Epidermal melanocyte (primary cell): ENCODE measurements at regions not wholly inside any gene's neighbourhood (a gene's known extent, or its start where the extent isn't known, plus 50 kb on each side); places are given as distances from the start of the nearest gene placed in this dataset.

Source experiments
- DNase-seq: peaks from one replicate; pipeline ENCODE4 v3.0.0; 2011; ENCODE audit warnings: low spot score; ENCODE audit not compliant: insufficient read length

DNA sequence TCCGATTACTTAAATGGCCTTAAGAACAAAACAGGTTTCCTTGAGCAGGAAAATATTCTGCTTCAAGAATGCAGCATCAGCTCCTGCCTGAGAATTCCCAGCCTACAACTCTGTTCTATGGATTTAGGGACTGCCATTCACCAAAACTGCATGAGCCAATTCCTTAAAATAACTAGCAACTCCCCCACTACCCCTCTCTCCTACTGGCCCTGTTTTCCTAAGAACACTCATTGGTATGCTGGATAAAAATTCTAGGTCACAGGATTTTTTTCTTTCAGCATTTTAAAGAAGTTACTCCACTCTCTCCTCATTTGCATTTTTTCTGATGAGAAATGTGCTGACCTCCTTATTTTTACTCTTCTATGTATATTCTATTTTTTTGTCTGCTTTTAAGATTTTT lies 347.1 kb downstream of the IDS start:
- DNase-seq: no peak

DNA sequence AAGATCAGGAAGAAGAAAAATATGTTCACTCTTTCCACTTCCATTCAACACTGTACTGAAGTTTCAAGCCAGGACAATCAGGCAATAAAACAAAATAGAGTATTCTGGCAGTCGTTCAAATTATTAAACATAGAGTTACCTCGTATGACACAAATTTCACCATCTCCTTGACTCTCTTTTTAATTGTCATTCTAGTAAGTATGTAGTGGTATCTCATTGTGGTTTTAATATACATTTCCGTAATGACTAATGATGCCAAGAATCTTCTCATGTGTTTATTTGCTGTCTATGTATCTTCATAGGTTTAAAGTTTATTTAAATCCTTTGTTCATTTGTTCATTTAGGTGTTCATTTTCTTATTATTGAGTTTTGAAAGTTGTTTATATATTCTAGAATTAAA lies 352.2 kb downstream of the IDS start:
- DNase-seq: no peak

DNA sequence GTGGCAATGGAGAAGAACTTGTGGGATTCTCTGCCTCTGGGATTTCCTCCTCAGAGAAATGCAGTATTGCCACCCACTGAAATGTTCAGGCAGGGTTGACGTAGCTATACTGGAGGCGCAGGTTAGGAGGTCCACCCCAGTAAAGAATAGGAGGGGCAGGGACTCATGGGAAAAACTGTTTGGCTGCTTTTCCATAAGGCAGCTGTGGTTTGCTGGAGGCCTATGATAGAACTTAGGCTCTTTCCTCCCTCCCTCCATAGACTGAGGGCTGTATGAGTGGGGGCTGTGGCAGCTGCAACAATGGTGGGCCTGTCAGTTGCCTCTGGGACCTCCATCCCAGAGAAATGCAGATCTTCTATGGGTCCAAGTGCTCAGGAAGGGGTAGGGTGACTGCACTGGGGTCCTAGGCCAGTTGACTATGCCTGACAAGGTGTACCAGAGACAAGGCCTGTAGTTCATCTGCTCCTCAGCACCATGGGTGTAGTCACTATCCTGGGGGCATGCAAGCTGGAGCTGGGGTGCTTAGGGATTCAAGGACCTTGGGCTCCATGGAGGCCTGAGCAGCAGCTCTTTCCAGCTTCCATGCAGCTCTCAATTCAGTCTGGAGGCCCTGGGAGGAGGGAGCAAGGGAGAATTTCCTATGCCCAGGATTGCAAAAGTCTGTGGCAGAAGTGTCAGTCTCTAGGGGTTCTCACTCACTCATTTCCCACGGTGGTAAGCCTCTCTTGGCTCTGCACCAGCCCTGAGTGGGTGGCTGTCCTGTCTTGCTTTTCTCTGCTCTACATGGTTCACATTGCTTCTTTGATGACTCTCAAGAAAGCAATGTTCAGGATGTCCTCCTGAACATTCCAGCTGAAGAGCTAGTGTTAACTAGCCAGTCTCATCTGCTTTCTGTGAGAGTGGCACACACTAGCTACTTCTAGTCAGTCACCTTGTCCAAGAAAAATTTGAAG lies 353.0 kb downstream of the IDS start:
- DNase-seq: no peak

DNA sequence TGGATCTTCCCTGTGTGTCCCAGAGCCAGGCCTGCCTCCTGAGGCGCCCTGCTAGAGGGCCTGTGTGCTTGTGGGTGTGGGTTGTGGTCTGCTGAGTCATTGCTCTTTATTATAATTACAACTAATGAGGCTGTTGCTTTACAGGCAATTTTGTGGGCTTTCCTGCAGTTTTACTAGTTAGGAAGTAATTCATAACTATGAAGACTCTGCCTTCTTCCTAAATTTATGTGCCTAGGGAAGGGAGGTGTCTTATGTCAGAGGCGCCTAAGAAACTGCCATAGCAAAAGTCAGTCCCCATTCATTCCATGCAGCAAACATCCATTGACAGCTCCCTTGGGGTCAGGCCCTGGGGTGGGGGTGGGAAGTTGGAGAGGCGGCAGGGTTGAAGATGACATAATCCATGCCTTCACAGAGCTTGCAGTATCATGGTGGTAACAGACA lies 359.2 kb downstream of the IDS start:
- DNase-seq: no peak

DNA sequence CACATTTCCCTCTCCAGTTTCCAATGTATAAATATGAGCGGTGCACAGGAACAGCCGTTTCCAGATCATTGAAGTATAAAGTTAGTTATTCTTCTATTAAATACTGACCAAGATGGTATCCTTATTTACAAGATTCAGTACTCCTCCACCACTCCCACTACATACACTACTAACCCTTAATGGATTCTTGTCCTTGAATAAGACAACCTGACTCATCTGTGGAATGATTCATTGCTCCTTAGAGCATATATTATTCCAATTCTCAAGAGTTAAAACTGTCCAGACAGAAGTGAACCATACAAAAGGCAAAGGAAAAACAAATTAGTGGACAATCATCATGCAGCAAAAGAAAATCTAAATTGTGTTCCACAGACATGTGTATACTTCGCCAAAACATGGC lies 373.3 kb downstream of the IDS start:
- DNase-seq: no peak

DNA sequence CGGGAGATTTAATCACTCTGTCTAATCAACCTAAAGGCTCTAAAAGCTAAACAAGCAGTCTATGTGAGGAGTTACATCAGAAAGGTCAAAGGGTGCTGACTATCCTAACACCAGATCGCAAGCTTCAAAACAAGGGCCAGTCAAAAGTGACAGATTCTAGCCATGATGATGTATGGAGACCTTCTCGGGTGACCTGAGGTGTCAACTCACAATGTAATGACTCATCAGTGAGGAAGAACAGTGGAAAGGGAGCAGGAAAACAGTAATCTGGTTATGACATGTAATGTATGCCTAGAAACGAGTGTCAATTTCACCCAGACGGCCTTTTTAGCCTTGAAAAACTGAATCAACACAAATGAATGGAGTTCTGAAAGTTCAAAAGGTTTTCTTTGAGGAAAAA lies 375.3 kb downstream of the IDS start:
- no peak for DNase-seq

DNA sequence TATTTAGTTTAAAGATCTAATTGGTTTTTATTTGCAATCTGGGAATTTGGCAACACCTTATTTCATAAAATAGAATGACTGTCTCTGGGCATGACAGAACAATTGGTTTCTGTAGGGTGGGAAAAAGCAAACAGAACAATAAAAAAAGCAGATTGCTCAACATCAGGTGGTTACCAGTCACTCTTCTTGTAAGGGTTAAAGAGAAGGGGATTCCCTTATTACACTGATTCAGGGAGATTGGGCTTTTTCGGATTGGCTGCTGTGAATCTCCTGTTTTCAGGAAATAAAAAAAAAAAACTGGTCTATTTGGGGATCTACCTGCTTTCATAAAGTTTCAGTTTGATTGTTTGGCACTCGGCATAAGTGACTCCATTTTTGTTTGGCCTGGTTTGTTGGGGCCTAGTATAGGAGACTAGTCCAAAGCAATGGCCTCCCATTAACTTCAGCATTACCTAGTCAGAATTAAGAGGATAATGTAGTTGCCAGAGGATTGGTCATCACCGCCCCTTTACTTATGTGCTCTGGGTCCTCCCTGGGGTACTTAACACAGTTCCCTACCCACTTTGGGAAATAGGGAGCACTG lies 380.5 kb downstream of the IDS start:
- DNase-seq: no peak

DNA sequence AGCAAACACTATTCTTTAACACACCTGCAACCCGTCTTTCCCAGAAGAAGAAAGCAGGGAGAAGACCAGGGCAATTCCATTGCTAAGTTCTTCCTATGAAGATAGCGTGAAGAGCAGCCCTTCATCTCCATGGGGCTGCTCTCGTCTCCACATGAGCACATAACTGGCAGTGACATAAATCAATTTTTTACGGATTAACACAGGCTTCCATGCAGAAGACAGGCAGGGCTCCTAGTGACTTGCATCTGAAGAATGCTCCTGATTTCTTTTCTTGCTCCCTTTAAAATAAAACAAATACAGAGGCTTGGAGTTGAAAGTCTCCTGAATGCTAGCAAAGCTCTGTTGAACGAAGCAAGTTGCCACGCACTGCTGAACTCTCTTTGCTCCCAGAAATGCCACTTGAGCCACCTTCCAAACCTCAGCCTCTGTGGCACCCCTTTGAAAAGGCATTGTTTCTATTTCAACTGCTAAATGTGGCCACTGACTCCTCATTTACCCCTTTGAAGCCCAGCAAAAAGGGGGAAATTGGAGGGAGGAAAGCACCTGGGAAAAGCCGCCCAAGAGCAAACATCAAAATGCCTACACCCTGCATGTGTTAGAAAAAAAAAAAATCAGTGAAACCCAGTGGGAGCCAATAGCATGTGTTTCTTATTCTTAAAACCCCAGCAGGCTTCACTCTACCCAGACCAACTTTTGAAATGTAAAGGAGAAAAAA lies 383.7 kb downstream of the IDS start:
- DNase-seq: no peak

DNA sequence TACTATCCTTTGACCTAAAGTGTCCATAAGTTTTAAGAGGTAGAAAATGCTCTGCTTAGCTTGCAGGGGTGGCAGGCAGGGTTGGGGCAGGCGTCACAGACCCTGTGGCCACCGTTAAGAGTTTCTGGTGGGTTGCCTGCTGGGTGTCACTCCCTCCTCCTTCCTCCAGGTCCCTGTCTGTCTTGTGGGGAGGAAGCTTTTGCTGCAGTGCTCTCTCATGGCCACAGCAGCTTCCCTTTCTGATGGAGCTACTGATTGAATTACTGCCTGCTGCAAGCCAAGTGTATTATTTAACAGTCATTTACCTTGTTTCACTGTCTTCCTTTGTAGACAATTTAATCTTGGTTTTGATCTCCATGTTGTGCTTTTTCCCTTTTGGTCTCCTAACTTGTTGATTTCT lies 384.6 kb downstream of the IDS start:
- no peak for DNase-seq

DNA sequence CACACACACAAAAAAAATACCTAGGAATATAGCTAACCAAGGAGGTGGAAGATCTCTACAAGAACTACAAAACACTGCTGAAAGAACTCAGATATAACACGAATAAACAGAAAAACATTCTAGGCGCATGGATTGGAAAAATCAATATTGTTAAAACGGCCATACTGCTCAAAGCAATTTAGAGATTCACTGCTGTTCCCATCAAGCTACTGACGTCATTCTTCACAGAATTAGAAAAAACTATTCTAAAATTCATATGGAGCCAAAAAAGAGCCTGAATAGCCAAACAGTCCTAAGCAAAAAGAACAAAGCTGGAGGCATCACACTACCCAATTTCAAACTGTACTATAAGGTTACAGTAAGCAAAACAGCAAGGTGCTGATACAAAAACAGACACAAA lies 390.2 kb downstream of the IDS start:
- no peak for DNase-seq

DNA sequence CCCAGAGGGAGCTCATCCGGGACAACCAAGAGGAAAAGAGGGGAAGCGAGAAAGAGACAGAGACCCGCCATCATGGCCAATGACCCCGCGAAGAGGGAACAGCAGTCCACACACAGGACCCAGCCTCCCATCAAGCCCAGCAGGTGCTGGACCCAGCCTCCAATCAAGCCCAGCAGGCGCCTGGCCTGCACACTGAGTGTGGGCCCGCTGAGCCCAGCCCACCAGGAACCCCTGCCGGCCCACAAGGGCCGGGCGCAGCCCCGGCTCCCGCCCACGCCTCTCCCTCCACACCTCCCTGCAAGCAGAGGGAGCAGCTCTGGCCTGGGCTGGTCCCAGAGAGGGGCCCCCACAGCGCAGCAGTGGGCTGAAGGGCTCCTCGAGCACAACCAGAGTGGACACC lies 391.1 kb downstream of the IDS start:
- no peak for DNase-seq

DNA sequence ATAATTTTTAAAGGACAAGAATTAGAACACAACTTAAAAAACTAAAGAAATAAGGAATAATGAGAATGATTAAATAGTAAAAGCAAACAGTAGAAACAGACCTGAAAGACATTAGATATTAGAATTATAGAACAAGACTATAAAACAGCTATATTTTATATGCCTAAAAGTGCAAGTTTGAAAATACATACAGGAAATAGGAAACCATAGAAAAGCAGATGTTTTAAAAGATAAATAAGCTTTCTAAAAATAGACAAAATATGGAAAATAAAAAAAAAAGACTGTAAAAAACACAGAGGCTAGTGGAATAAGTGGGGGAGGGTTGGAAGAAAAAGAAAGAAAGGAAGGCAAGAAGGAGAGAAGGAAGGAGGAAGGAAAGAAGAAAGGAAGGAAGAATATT lies 407.3 kb downstream of the IDS start:
- DNase-seq: no peak

DNA sequence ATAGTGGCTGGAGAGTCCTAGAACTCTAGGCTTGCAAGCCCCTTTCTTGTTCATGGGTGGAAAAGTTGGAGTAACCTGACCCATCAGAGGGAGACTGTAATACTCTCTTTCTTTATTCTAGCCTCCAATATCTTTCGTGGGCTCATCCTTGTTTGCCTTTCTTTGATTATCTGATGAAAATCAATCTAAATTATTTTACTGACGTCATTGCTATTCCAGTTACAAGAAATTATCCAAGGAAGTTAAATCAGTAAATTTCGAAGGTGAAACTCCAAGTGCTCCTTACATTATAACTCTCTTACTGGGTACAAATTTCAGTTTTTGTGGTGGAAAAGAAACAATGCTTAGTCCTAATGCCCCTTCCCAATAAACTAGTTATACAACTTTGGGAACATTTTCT lies 412.9 kb downstream of the IDS start:
- DNase-seq: no peak

DNA sequence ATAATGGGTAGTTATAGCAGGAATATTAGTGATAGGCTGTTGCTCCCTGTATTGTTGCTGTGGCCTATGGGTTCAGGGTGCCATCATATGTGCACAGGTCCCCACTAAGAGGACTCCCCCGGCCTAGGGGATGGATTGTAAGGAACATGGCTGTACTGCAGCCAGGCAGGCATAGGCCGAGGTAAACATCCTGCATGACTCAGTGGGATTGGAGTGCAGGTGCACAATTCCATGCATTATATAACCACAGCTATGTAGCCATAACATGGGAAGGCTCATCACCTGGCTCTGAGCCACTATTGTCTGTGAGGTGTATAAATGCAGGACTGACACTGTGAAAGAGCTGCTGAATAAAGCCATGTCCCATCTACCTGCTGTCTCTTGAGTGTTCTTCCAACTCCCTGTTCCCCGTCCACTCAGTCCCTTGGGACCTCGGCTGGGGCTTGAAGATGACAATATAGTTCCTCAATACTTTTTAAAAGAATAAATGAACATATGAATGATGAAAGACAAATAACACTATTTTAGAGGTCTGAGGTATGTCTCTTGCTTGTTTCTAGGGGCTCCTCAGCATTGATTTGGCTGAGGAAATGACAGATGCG lies 425.2 kb downstream of the IDS start:
- DNase-seq: no peak

DNA sequence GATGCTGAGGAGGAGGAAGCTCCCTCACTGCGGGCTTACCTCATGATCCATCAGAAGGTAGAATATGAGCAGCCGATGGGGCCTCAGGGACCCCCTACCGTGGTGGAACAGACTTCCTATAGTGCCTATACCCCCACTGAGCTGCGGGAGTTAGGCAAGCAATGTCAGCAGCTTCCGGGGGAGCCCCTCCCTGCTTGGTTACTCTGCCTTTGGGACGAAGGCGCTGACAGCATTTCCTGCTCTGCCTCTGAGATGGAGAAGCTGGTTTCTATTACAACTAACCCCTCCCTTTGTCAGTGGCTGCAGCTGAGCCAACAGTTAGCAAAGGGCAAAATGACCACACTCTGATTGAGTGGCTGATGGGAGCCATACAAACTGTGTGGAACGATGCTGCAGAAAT lies 430.7 kb downstream of the IDS start:
- no peak for DNase-seq

DNA sequence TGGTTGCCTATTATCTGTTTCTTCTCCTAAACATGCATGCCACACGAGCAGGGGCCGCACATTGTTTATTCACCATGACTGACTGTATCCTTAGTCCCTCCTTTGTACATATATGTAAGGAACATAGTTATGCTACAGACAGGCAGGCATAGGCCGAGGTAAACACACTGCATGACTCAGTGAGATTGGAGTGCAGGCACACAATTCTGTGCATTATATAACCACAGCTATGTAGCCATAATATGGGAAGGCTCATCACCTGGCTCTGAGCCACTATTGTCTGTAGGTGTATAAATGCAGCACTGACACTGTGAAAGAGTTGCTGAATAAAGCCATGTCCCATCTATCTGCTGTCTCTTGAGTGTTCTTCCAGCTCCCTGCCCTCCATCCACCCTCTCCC lies 431.6 kb downstream of the IDS start:
- no peak for DNase-seq

DNA sequence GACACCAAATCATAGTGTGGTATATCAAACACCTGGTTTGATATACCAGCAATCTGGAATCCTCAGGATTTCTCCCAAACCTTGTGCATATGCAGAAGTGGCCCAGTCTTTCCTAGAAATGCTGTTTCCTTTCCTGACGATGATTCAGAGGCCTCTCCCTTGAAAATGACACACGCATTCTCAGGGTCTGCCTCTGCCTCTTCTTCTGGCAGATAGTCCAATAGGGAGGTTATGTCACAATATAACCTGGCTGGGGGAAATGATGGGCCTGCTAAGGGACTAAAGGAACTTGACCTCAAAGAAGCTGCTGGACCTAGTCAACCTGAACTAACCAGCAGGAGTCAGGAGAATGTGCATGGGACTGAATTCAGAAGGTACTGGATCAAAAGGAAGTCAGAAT lies 435.2 kb downstream of the IDS start:
- no peak for DNase-seq

DNA sequence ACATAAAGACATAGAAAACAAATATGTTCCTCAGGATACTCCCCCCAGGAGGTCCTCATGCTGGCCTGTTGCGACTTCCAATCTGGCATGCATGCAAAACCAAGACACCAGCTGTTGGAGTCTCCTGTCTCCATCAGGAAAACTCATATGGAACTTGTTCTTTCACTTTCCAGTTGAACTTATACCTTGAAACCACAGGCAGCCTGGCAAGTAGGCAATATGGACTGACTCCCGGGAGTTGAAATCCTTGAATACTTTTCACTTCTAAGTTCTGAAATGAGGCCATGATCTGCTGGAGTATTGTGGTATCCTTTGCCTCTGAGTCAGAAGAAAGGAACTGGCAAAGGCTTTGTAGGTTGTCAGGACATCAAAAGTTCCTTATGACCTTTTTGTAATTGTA lies 444.2 kb downstream of the IDS start:
- DNase-seq: no peak
